ENCODE measurements at regions not wholly inside any gene's neighbourhood (a gene's known extent, or its start where the extent isn't known, plus 50 kb on each side); places are given as distances from the start of the nearest gene placed in this dataset.
"Not testable (repeated sequence)": the region's sequence is repeated elsewhere in the genome, so short reads cannot be mapped to it uniquely, and the experiment has no call there.

DNA sequence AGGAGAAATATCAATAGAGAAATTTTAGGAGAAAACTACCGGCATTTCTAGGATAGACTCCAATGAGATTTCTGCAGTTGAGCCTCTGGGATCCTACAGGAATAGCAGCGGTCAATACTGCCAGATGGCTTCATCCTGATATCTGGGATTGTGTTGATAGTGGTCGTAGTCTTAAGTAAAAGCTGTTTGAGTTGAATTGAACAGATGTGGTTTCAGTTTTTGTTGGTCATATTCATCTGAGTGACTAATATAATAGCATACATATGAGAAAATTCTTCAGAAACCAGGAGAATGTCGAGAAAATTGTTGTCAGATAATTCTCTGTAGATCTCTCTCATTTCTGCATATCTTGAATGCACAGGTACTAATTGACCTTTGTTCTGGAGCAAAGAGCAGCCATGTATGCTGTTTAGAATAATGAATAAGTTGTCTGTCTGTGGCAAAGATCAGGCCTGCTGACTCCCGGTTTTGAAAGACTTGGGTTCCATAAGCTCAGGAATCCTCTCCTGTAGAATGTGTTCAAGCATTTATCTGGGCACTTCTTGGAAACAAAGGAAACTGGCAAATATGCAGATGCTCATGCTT lies 288.1 kb downstream of the TMX3 start:
- DNase-seq = no peak

DNA sequence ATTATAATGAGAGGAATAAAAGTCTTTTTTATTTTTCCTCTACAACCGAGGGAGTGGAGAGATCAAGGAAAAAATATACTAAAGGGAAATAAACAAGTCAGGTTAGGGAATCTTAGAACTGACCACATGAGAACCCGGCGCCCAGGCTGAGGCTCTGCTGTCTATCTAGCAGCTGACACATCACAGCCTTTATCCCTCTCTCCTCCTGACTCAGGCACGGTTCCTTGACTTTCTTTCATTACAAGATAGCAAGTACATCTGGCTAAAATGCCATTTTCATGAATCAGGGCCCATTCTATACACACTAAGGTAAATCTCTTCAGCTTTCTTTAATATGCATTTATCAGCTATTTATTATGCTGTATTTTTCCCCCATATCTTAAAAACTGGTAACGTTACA lies 296.0 kb downstream of the TMX3 start:
- no peak for DNase-seq

GRCh38 chr18:68418226-68418868 lies 296.6 kb downstream of the TMX3 start:
- no peak for DNase-seq

- DNase-seq = no peak
Measured at GRCh38 chr18:68417826-68418225, 297.1 kb downstream of the TMX3 start.

DNA sequence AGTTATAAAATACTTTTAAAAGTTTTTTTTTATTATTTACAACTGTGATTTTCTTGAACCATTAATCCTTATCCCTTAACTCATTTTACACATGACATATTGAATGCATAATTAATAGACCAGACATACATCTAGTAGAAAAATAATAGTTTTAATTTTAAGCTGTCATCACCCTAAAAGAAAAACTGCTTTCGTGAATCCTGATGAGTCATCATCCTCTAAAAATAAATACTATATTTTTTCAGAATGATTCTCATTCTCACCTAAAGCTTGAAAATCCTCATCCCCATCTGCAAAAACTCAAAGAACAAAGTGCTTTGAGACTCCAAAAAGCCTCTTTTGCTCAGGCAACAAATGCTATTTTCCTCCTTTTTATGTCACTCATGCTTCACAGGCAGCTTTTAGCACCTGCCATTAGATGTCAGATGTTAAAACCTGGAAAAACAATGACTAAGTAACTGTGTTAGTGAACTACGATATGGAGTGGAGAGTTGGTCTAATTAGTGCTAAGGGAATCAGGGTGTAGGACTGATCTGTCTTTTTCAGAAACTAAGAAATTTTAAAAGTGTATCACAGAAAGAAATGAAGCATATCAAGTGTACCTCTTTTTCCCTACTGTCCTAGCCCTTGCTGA lies 297.6 kb downstream of the TMX3 start:
- no peak for DNase-seq

DNA sequence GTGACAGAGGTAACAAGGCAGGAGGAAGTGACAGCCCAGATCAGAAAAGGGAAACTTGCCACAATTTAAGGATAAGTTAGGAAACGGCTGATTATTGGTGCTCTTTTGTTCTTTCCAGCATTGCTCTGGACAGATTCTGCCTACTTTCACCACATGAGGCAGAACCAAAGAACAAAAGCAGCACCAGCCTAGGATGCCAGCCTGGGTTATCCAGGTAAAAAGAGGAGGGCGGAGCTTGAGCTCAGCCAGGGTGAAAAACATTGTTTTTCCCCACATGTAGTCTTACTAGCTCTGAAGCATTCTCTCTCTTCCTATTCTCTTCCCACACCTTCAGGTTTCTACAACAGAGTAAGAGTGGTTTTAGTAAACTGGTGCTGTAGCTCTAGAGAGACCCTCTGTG lies 300.5 kb downstream of the TMX3 start:
- no peak for DNase-seq

- DNase-seq = no peak
Measured at GRCh38 chr18:68409576-68409975, 305.3 kb downstream of the TMX3 start.

GRCh38 chr18:68406761-68407160 lies 308.1 kb downstream of the TMX3 start:
- no peak for DNase-seq

DNA sequence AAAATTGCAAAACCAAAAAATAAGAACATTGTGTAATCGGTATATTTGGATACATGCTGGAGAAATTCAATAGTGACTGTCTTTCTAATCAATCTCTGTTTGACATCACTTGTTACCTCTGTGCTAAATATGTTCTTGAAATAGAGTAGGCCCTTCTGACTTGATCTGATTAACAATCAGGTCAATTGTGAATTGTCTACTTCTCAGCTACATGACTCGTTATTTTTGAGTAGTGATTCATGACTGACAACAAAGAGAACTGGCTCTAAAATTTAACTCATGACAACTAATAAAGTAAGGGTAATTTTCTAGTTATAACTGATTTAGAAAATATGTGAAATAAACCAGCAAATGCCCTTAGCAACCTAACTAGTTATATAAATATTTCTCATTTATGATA lies 312.1 kb downstream of the TMX3 start:
- DNase-seq = no peak

- no peak for DNase-seq
Measured at GRCh38 chr18:68400889-68401288, 314.0 kb downstream of the TMX3 start.

GRCh38 chr18:68399721-68400120 lies 315.2 kb downstream of the TMX3 start:
- no peak for DNase-seq

- no peak for DNase-seq
Measured at GRCh38 chr18:68397241-68398035, 317.5 kb downstream of the TMX3 start.

DNA sequence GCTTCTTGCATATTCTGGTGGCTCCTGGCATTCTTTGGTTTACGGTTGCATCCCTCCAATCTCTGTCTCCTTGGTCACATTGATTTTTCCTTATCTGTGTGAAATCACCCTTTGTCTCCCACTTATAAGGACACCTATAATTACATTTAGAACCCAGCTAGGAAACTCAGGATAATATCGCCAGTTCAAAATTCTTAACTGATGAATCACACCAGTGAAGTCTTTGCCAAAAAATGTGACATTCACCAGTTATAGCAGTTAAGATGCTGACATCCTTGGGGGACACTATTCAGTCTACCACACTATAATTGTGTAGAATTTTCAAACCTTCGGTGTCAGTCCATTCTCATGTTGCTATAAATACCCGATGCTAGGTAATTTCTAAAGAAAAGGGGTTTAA lies 320.2 kb downstream of the TMX3 start:
- DNase-seq = no peak

- no peak for DNase-seq
Measured at GRCh38 chr18:68391801-68392200, 323.1 kb downstream of the TMX3 start.

GRCh38 chr18:68387246-68387645 lies 327.7 kb downstream of the TMX3 start:
- no peak for DNase-seq

DNA sequence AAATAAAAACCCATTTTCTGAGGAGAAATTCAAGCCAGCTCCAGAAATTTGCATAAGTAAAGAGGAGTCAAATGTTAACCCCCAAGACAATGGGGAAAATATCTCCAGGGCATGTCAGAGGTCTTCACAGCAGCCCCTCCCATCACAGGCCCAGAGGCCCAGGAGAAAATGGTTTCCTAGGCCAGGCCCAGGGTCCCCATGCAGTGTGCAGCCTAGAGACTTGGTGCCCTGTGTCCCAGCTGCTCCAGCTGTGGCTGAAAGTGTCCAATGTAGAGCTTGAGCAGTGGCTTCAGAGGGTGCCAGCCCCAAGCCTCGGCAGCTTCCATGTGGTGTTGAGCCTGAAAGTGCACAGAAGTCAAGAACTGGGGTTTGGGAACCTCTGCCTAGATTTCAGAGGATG lies 330.9 kb downstream of the TMX3 start:
- DNase-seq = not testable (repeated sequence)

DNA sequence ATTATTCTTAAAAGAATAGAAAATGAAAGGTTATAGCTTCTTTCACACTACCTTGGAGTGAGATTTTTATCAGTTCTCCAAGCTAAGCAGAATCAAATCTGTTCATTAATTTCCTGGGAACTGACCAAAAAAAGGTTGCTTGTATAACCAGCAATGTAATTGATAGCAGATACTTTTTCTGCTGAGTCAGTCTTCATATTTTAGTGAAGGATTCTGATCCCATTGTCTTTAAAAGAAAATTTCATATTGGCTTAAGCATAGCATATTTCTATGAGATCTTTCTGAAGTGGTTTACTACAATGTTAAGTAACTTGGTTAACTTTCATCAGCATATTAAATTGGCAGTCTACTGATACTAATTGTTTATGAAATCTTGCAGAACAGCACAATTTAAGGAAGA lies 338.0 kb downstream of the TMX3 start:
- DNase-seq = no peak

DNA sequence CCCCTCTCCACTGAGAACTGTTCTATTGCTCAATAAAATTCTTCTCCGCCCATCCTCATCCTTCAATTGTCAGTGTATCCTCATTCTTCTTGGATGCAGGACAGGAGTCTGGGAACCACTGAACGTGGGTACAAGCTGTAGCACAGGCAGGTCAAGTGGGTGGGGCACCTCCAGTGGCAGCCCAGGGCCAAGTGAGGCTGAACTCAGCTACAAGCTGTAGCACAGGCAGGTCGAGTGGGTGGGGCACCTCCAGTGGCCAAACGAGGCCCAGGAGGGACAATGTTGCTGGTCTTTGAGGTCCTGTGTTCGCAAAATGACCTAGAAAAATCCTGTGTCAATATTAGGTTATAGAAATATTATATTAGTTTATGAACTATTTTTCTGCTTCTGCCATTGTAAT lies 352.0 kb downstream of the TMX3 start:
- DNase-seq = no peak

GRCh38 chr18:68355637-68356036 lies 359.3 kb downstream of the TMX3 start:
- DNase-seq = no peak

DNA sequence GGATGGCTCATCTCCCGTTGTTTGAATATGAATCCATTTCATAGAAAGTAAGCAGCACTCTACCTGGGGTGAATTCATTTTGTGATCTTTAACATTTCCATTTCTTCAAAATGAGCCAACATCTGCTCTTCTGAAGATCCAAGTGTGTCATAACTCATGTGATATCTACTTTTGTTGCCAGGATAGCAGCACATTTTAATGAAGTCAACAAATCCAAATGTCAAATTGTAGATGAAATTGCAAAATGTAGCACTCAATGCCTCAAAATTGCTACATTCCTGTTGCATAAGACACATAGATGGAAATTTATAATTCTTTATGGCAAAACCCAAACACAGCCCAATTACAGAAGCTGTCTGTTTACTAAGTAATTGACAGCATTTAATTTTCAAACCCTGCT lies 360.7 kb downstream of the TMX3 start:
- DNase-seq = no peak

GRCh38 chr18:68342039-68342659 lies 372.8 kb downstream of the TMX3 start:
- no peak for DNase-seq

DNA sequence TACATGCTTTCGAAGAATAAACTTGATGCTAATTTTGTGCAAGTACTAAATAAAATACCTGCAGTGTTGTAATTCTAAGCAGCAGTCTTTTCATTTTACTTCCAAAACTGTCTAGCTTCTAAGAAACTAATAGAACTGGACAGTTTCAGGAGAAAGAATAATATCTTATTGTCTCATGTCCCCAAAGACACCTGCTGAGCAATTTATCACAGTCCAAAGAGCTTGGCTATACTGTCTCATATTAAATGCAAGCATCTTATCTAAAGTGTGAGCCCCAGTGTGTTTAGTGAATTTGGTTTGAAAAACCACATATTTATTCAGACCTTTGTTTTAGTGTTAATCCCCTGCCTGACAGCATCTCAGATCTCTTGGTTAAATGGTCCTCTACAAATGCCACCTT lies 374.3 kb downstream of the TMX3 start:
- DNase-seq = no peak

GRCh38 chr18:68330658-68331057 lies 384.2 kb downstream of the TMX3 start:
- DNase-seq = no peak

Data from CD4-positive, alpha-beta T cell treated with Interleukin-17A for 4 hours (primary cell).